Stomach (tissue), 8 donors: ENCODE measurements at regions not wholly inside any gene's neighbourhood (a gene's known extent, or its start where the extent isn't known, plus 50 kb on each side); places are given as distances from the start of the nearest gene placed in this dataset.

Experiments used
- DNase-seq, 2 donors: peaks; one replicate each; pipeline versions ENCODE4 v3.0.0 to v3.0.0-alpha.2; 2013 to 2019
- H3K27ac ChIP-seq, 5 donors: fragments of 200-600 bp in 4 of 5; sonication (generic) in 4 of 5; one replicate each; pipeline ENCODE4 v1.5.1; 2013 to 2019; ENCODE audit warnings: mild to moderate bottlenecking in 1 of 5, moderate library complexity in 1 of 5
- H3K27me3 ChIP-seq, 3 donors: fragments of 200-600 bp; sonication (generic); one replicate each; pipeline ENCODE4 v1.5.1; 2017 to 2019; ENCODE audit warnings: mixed run types in 1 of 3
- H3K36me3 ChIP-seq, 4 donors: fragments of 200-600 bp; sonication (generic); 1 replicate in 3 of 4; 2 replicates in 1 of 4; pipeline ENCODE4 v1.5.1; 2016 to 2019
- H3K4me1 ChIP-seq, 4 donors: fragments of 200-600 bp; sonication (generic); one replicate each; pipeline ENCODE4 v1.5.1; 2016 to 2019
- H3K4me3 ChIP-seq, 4 donors: fragments of 200-600 bp; sonication (generic) in 3 of 4; one replicate each; pipeline ENCODE4 v1.5.1; 2016 to 2019; ENCODE audit warnings: mild to moderate bottlenecking in 1 of 4
- H3K9me3 ChIP-seq, 4 donors: fragments of 200-600 bp; sonication (generic); one replicate each; pipeline ENCODE4 v1.5.1; 2016 to 2019
- CTCF ChIP-seq, 7 experiments: fragments of 450-650 bp in 4 of 7; fragments of 200-600 bp in 3 of 7; sonication (generic) in 3 of 7; IDR thresholded peaks; one replicate each; pipeline ENCODE4 v1.5.1; 2016 to 2019; ENCODE audit warnings: antibody characterized with exemption in 7 of 7, control low read depth in 2 of 7, mild to moderate bottlenecking in 1 of 7
- EP300 ChIP-seq: sonication (generic); formaldehyde crosslinking; IDR thresholded peaks from one replicate; pipeline ENCODE4 v1.6.1; 2017; ENCODE audit warnings: antibody characterized with exemption
- POLR2A ChIP-seq, 4 donors: fragments of 450-650 bp; IDR thresholded peaks; one replicate each; pipeline ENCODE4 v1.6.1; 2016; ENCODE audit warnings: antibody characterized with exemption in 4 of 4, control low read depth in 2 of 4, mild to moderate bottlenecking in 1 of 4, moderate library complexity in 1 of 4
- POLR2AphosphoS5 ChIP-seq, 3 donors: sonication (generic); formaldehyde crosslinking; IDR thresholded peaks; one replicate each; pipeline ENCODE4 v1.6.1; 2016; ENCODE audit warnings: antibody characterized with exemption in 3 of 3
- WGBS, 5 donors: extraction: QIAGEN DNeasy Blood & Tissue Kit in 3 of 5; methylation state at CpG; one replicate each; pipeline versions ENCODE4 v1.1.5 to v1.1.7; 2013 to 2018; 5-methylcytosine and 5-hydroxymethylcytosine counted together
- intact Hi-C: fragments of 100-400 bp; cut with DNase I; formaldehyde crosslinking; loops from one replicate; pipeline ENCODE4 v1.15.1; 2023; ENCODE audit warnings: low total_unique reads
- donor health status: healthy with polysubstance abuse.
- donor health status: Bipolar disorder and iron deficiency.
- donor health status: healthy.

- intact Hi-C loops, result no loop called here
- no peak for TF ChIP-seq CTCF (IDR thresholded peaks at IDR 0.05)
- TF ChIP-seq POLR2A (IDR thresholded peaks at IDR 0.05), result no peak
- no peak for TF ChIP-seq POLR2AphosphoS5 (IDR thresholded peaks at IDR 0.05)
- TF ChIP-seq EP300, result no peak
- H3K27ac ChIP-seq, result no peak overlapping the region
- no peak for DNase-seq
- no peaks in the 10 kb centered on the region for H3K4me1 ChIP-seq
- no peaks in the 10 kb centered on the region for H3K36me3 ChIP-seq
- H3K9me3 ChIP-seq, result no peaks in the 10 kb centered on the region
- 68 to 88% (median 72%) methylated on average over 5 to 6 of the region's 6 CpGs for WGBS, 5 donors
- peaks cover 0 to 13% (median 0%) of the 10 kb centered on the region in 3 donors for H3K27me3 ChIP-seq
- no peak overlapping the region for H3K4me3 ChIP-seq
These were observed 413.1 kb downstream of the TCERG1L start for GRCh38 chr10:130898381-130898780.

DNA sequence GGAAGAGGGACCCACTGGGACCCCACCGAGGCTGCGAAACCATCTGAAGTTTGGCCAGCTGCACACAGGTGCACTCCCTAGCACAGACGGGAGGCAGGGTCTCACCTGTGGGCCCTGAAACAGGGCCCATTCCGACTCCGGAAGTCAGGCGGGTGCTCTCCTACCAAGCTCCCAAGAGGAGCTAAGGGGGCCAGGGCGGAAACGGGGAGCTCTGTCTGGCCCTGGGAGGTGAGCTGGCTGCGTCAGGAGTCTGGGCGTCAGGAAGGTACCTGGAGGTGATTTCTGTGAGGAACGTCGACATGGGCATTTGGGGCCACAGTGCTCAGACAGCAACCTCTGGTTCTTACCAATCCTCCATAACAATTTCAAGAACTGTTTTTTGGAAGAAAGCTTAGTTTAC lies 411.7 kb downstream of the TCERG1L start:
- intact Hi-C loops, result no loop called here
- Histone ChIP-seq H3K27ac (no peak overlapping the region), H3K4me3 (no peak overlapping the region), H3K9me3 (no peaks in the 10 kb centered on the region), H3K27me3 (peaks cover 0 to 27% (median 0%) of the 10 kb centered on the region in 3 donors), H3K4me1 (no peaks in the 10 kb centered on the region), H3K36me3 (no peaks in the 10 kb centered on the region)
- WGBS, 5 donors, result 91 to 93% (median 92%) methylated on average over 9 to 12 of the region's 12 CpGs
- no peak for DNase-seq
- TF ChIP-seq CTCF (IDR thresholded peaks at IDR 0.05) (no peak), POLR2AphosphoS5 (IDR thresholded peaks at IDR 0.05) (no peak)

DNA sequence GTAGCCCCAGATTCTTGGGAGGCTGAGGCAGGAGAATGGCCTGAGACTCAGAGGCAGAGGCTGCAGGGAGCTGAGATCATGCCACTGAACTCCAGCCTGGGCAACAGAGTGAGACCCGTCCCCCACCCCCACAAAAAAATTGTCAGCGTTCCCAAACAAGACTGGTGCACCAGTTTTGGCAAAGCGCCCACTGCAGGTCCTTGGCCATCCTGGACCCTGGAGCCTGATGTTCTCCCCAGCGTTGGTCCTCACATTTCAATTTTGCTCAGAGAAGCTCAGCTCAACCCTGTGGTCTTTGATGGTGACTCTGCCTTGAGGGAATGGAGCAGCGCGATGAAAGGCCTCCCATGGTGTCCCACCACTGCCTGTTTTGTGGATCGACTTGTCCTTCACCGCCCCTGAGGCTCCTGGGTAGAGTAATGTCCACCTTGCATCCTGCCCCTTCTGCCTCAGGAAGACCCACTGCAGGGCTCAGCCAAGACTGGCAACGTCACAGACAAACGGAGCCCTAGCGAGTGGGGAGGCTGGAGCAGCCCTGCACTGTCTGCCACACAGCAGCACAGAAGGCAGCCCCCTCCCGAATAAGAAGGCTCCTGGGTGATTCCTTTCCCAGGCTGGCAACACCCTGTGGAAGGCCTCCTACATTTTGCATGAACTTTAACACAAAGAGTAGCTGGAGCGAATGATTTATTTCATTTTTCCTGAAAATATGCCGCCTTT lies 410.9 kb downstream of the TCERG1L start:
- H3K9me3 ChIP-seq, result no peaks in the 10 kb centered on the region
- no peak overlapping the region for H3K4me3 ChIP-seq
- no peak for DNase-seq
- H3K27me3 ChIP-seq, result peaks cover 0 to 21% (median 0%) of the 10 kb centered on the region in 3 donors
- H3K27ac ChIP-seq, result no peak overlapping the region
- TF ChIP-seq POLR2AphosphoS5 (IDR thresholded peaks at IDR 0.05), result no peak
- no peak for TF ChIP-seq POLR2A (IDR thresholded peaks at IDR 0.05)
- TF ChIP-seq CTCF (IDR thresholded peaks at IDR 0.05), result no peak
- intact Hi-C loops, result no loop called here
- no peaks in the 10 kb centered on the region for H3K4me1 ChIP-seq
- H3K36me3 ChIP-seq, result no peaks in the 10 kb centered on the region
- 79 to 86% (median 82%) methylated on average over 14 of the region's 14 CpGs for WGBS, 5 donors

- Histone ChIP-seq H3K27me3 (peaks cover 0 to 17% (median 0%) of the 10 kb centered on the region in 3 donors), H3K36me3 (no peaks in the 10 kb centered on the region), H3K4me3 (no peak overlapping the region), H3K9me3 (no peaks in the 10 kb centered on the region), H3K4me1 (no peaks in the 10 kb centered on the region), H3K27ac (no peak overlapping the region)
- WGBS, 5 donors, result 64 to 78% (median 77%) methylated on average over 13 to 15 of the region's 15 CpGs
- intact Hi-C loops, result no loop called here
- DNase-seq, result no peak
- TF ChIP-seq POLR2AphosphoS5 (IDR thresholded peaks at IDR 0.05) (no peak), CTCF (IDR thresholded peaks at IDR 0.05) (no peak)
These were observed 410.0 kb downstream of the TCERG1L start for GRCh38 chr10:130901311-130902165.
